CD4-positive, CD25-positive, alpha-beta regulatory T cell (primary cell): ENCODE measurements at regions not wholly inside any gene's neighbourhood (a gene's known extent, or its start where the extent isn't known, plus 50 kb on each side); places are given as distances from the start of the nearest gene placed in this dataset.
A peak's percentile ranks its signal among the peaks of the same experiment; 100 is the strongest.

ENCODE experiments used
- ATAC-seq, 2 donors: fragments of 150-1000 bp; cut with Tn5 transposase; one replicate each; pipeline ENCODE4 v1.10.0; 2021; ENCODE audit warnings: low read depth in 2 of 2, moderate number of reproducible peaks in 2 of 2, moderate library complexity in 1 of 2
- DNase-seq, 3 donors: peaks; one replicate each; pipeline versions ENCODE4 v3.0.0 to v3.0.0-alpha.2; 2012 to 2022; ENCODE audit warnings: mixed read lengths in 1 of 3
- H3K27ac ChIP-seq: one replicate; pipeline ENCODE4 v1.7.0; 2013; ENCODE audit warnings: mild to moderate bottlenecking, low read length; ENCODE audit not compliant: insufficient read depth, poor library complexity, severe bottlenecking
- H3K27me3 ChIP-seq: one replicate; pipeline ENCODE4 v1.7.0; 2013; ENCODE audit warnings: low read length; ENCODE audit not compliant: control insufficient read depth, insufficient read depth
- H3K36me3 ChIP-seq: one replicate; pipeline ENCODE4 v1.7.0; 2013; ENCODE audit warnings: mild to moderate bottlenecking, low read length, moderate library complexity; ENCODE audit not compliant: control insufficient read depth, insufficient read depth
- H3K4me1 ChIP-seq: 2 replicates; pipeline ENCODE4 v1.7.0; 2013; ENCODE audit warnings: mild to moderate bottlenecking, low read length; ENCODE audit not compliant: insufficient read depth, control insufficient read depth, poor library complexity, severe bottlenecking
- H3K4me3 ChIP-seq: one replicate; pipeline ENCODE4 v1.7.0; 2013; ENCODE audit warnings: low read depth, mild to moderate bottlenecking, low read length, moderate library complexity
- H3K9me3 ChIP-seq, 2 experiments: 1 replicate in 1 of 2; 2 replicates in 1 of 2; pipeline ENCODE4 v1.7.0; 2013; ENCODE audit warnings: low read length in 2 of 2, mild to moderate bottlenecking in 1 of 2, moderate library complexity in 1 of 2; ENCODE audit not compliant: control insufficient read depth in 2 of 2
- H3K27ac Mint-ChIP-seq, 3 donors: one replicate each; pipeline ENCODE4 v1.8.0; 2020 to 2022; ENCODE audit warnings: mild to moderate bottlenecking in 3 of 3, mixed read lengths in 3 of 3, moderate library complexity in 2 of 3
- H3K27me3 Mint-ChIP-seq: one replicate; pipeline ENCODE4 v1.8.0; 2022; ENCODE audit warnings: mild to moderate bottlenecking, mixed read lengths
- H3K36me3 Mint-ChIP-seq: one replicate; pipeline ENCODE4 v1.8.0; 2020; ENCODE audit warnings: mixed read lengths
- H3K4me1 Mint-ChIP-seq, 4 donors: one replicate each; pipeline ENCODE4 v1.8.0; 2020 to 2022; ENCODE audit warnings: mixed read lengths in 4 of 4, mild to moderate bottlenecking in 1 of 4
- H3K4me3 Mint-ChIP-seq, 4 donors: one replicate each; pipeline ENCODE4 v1.8.0; 2020 to 2022; ENCODE audit warnings: mild to moderate bottlenecking in 4 of 4, mixed read lengths in 4 of 4, moderate library complexity in 3 of 4
- H3K9me3 Mint-ChIP-seq, 7 donors: one replicate each; pipeline ENCODE4 v1.8.0; 2020 to 2022; ENCODE audit warnings: mixed read lengths in 7 of 7, mild to moderate bottlenecking in 3 of 7, moderate library complexity in 2 of 7

DNA sequence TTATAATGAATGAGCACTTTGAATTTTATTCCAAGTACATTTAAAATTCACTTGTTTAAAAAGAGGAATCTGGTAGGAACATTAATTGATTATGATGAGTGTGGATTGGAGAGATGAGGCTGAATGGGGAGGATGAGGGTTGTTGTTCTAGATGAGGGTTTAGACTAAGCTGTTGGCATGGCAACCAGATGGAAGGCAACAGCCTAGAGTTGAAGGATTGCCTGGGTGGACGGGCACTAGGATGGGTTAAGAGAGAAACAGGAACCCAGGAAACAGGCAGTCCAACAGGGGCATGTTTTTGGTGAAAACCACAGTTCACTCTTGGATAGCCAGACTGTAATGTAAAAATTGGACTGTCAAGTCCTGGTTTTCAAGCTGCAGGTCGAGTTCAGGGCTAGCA, 125.5 kb downstream of the CHRM3 start:
- no peak overlapping the region for H3K4me3 Mint-ChIP-seq
- Histone ChIP-seq H3K27ac (no peak overlapping the region), H3K36me3 (no peaks in the 10 kb centered on the region), H3K4me3 (no peak overlapping the region), H3K27me3 (no peaks in the 10 kb centered on the region), H3K9me3 (peaks cover 0 to 4% of the 10 kb centered on the region in 2 experiments), H3K4me1 (no peaks in the 10 kb centered on the region)
- H3K9me3 Mint-ChIP-seq: peaks cover 0 to 13% (median 5%) of the 10 kb centered on the region in 7 donors
- H3K36me3 Mint-ChIP-seq: no peaks in the 10 kb centered on the region
- H3K4me1 Mint-ChIP-seq: no peaks in the 10 kb centered on the region
- no peak for ATAC-seq
- peak overlapping the region in 1 of 3 donors; percentile 4 for H3K27ac Mint-ChIP-seq
- DNase-seq: no peak
- H3K27me3 Mint-ChIP-seq: no peaks in the 10 kb centered on the region

DNA sequence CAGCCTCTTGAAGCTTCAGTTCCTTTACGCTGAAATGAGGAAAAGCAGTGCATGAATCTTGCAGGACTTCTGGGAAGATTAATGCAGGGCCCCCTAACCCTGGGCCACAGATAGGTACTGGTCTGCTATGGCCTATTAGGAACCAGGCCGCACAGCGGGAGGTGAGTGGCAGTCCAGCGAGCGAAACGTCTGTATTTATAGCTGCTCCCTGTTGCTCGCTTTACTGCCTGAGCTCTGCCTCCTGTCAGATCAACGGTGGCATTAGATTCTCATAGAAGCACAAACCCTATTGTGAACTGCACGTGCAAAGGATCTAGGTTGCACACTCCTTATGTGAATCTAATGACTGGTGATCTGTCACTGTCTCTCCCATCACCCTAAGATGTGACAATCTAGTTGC, 130.2 kb downstream of the CHRM3 start:
- Mint-ChIP-seq H3K27me3 (no peaks in the 10 kb centered on the region), H3K36me3 (no peaks in the 10 kb centered on the region), H3K4me1 (no peaks in the 10 kb centered on the region), H3K4me3 (no peak overlapping the region), H3K9me3 (peaks cover 0 to 3% (median 0%) of the 10 kb centered on the region in 7 donors), H3K27ac (no peak overlapping the region)
- DNase-seq: no peak
- no peak overlapping the region for H3K4me3 ChIP-seq
- H3K36me3 ChIP-seq: no peaks in the 10 kb centered on the region
- H3K4me1 ChIP-seq: no peaks in the 10 kb centered on the region
- no peaks in the 10 kb centered on the region for H3K9me3 ChIP-seq
- H3K27ac ChIP-seq: no peak overlapping the region
- no peaks in the 10 kb centered on the region for H3K27me3 ChIP-seq
- ATAC-seq: no peak

DNA sequence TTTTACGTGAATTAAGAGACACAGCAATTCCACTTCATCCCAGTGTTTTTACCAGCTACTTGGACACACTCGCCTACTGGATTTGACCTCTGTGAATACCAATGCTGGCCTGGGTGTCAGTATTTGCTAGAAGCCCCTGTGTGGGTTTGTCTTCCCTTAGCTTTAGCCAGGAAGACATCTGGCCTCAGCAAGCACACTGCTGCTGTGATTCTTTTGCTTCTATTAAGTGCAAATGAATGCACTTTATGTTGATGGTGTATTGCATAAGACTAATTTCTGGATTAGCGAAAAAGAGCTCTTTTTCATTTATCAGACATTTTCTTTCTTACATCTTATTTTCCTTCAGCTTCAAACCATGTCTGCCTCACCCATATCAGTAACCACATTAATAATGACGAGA, 140.0 kb downstream of the CHRM3 start:
- H3K4me1 Mint-ChIP-seq: no peaks in the 10 kb centered on the region
- H3K4me3 ChIP-seq: no peak overlapping the region
- H3K9me3 ChIP-seq: no peaks in the 10 kb centered on the region
- H3K4me3 Mint-ChIP-seq: no peak overlapping the region
- H3K27ac Mint-ChIP-seq: no peak overlapping the region
- peaks cover 0 to 2% (median 0%) of the 10 kb centered on the region in 7 donors for H3K9me3 Mint-ChIP-seq
- H3K36me3 Mint-ChIP-seq: no peaks in the 10 kb centered on the region
- no peak overlapping the region for H3K27ac ChIP-seq
- no peaks in the 10 kb centered on the region for H3K4me1 ChIP-seq
- DNase-seq (no peak), ATAC-seq (no peak)
- no peaks in the 10 kb centered on the region for H3K27me3 Mint-ChIP-seq
- no peaks in the 10 kb centered on the region for H3K36me3 ChIP-seq
- no peaks in the 10 kb centered on the region for H3K27me3 ChIP-seq

DNA sequence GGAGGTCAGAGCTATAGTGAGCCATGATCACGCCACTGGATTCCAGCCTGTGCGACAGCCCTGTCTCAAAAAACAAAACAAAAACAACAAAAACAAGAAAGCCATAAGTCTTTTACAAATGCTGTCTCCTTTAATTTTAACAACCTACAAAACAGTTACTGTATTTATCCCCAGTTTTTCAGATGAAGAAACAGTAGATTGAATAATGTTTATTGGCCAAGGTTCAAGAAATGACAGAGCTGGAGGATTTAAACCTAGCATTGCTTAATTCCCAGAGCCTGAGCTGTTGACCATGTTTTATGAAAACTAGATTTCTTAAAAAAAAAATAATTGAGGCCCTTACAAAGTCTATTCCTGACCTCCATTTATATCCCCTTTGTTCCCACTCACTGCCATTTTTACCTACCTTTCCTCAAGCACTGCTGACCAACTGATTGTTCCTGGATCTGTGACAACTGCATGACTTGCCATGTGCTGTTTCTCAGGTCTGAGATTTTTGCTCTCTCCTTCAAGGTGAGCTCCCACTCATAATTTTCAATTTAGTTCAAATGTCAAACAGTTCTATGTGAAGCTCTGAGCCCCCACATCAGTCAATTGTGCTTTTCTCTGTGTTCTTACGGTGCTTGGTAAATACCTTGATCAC, 140.8 kb downstream of the CHRM3 start:
- Histone ChIP-seq H3K4me1 (no peaks in the 10 kb centered on the region), H3K27me3 (no peaks in the 10 kb centered on the region), H3K36me3 (no peaks in the 10 kb centered on the region), H3K9me3 (no peaks in the 10 kb centered on the region), H3K4me3 (no peak overlapping the region), H3K27ac (no peak overlapping the region)
- no peak for DNase-seq
- peak overlapping the region in 1 of 3 donors; percentile 46 for H3K27ac Mint-ChIP-seq
- no peaks in the 10 kb centered on the region for H3K27me3 Mint-ChIP-seq
- peaks cover 0 to 2% (median 0%) of the 10 kb centered on the region in 7 donors for H3K9me3 Mint-ChIP-seq
- ATAC-seq: no peak
- no peaks in the 10 kb centered on the region for H3K4me1 Mint-ChIP-seq
- no peaks in the 10 kb centered on the region for H3K36me3 Mint-ChIP-seq
- H3K4me3 Mint-ChIP-seq: no peak overlapping the region

DNA sequence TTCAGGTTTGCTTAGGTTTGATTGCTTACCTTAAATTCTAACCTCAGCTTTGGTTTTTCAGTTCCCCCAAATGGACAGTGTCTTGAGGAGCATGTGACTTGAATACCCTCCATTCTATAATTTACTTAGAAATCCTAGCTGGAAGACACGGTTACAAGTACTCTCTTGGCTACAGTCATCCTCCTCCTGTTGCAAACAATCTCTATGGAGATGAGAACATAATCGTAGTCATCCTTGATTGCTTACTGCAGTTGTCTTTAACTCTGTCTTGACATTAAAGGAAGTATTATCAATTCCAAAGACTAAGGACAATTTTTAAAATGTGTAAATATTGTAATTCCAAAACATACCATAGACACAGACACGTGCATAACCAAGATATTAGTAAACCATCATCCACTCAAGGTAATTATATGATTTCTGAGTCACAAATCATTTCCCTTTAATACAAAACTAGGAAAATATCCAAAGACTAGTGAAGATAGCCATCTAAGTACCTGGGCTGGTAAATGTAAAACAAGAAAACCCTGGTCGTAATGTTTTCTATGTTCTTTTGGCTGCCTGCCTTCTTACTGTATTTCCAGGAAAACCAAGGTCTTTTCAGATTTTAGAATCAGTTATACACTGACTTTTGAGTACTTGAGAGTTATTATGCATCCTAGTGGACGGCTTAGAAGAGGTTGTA, 149.9 kb downstream of the CHRM3 start:
- Histone ChIP-seq H3K36me3 (no peaks in the 10 kb centered on the region), H3K9me3 (no peaks in the 10 kb centered on the region), H3K4me1 (no peaks in the 10 kb centered on the region), H3K27ac (no peak overlapping the region), H3K4me3 (no peak overlapping the region), H3K27me3 (no peaks in the 10 kb centered on the region)
- no peak overlapping the region for H3K4me3 Mint-ChIP-seq
- H3K9me3 Mint-ChIP-seq: no peaks in the 10 kb centered on the region
- DNase-seq (no peak), ATAC-seq (no peak)
- H3K27me3 Mint-ChIP-seq: no peaks in the 10 kb centered on the region
- no peaks in the 10 kb centered on the region for H3K36me3 Mint-ChIP-seq
- no peaks in the 10 kb centered on the region for H3K4me1 Mint-ChIP-seq
- H3K27ac Mint-ChIP-seq: no peak overlapping the region

DNA sequence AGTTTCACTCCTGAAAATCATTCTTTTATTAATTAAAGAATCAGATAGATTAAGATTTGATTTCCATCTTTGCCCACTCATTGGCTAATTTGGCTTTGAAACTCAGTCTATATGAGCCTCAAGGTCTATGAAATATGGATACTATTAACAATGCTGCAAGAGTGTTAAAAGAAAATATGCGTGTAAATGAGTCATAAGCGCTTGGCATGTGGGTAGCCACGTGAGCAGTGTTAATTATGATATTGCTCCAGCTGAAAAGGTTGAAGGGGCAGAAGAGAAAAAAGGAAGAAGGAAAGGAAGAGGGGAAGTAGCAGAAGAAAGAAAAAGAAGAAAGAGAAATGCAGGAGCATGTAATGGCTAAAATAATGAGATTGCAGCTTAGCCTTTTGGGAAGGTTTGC, 151.4 kb downstream of the CHRM3 start:
- H3K4me1 Mint-ChIP-seq: no peaks in the 10 kb centered on the region
- peaks cover 0 to 2% (median 0%) of the 10 kb centered on the region in 7 donors for H3K9me3 Mint-ChIP-seq
- Histone ChIP-seq H3K9me3 (no peaks in the 10 kb centered on the region), H3K27ac (no peak overlapping the region), H3K4me3 (no peak overlapping the region), H3K36me3 (no peaks in the 10 kb centered on the region), H3K4me1 (no peaks in the 10 kb centered on the region), H3K27me3 (no peaks in the 10 kb centered on the region)
- H3K4me3 Mint-ChIP-seq: no peak overlapping the region
- H3K27me3 Mint-ChIP-seq: no peaks in the 10 kb centered on the region
- no peak for ATAC-seq
- DNase-seq: no peak
- no peak overlapping the region for H3K27ac Mint-ChIP-seq
- H3K36me3 Mint-ChIP-seq: no peaks in the 10 kb centered on the region

DNA sequence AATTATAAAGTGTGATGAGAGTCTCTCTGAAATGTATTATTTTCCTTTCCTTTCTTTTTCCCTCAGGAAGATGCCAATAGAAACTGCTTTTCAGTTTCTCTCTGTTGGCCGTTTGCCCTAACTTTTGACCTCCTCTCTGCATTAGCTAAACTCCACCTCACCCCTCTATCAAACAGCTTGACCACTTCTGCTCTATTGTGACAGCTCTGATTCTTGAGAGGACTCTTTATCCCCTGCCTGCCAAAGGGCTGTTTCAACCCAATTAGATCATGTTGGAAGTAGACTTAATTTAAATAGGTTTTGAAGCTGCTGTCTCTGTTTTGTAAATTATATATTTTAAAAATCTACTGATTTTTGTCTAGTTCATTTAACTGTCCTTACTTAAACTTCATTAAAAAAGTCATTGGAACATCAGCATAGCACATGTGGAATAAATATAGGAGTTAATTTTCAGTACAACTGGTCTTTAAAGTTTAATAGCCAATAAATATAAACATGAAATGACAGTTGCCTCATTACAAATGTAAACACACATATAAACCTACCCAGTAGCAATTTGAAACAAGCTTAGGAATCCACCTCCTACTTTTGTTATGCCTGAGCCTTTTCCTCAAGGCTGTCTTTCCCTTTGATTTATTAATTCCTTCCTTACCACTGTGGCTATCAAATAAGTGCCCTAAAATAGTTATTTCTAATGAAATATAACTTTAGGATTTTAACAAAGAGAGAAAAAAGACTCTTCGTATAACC, 152.0 kb downstream of the CHRM3 start:
- H3K27me3 ChIP-seq: no peaks in the 10 kb centered on the region
- no peaks in the 10 kb centered on the region for H3K4me1 Mint-ChIP-seq
- H3K27ac Mint-ChIP-seq: peak overlapping the region in 1 of 3 donors; percentile 90
- H3K4me3 ChIP-seq: no peak overlapping the region
- ATAC-seq (no peak), DNase-seq (no peak)
- no peaks in the 10 kb centered on the region for H3K36me3 Mint-ChIP-seq
- peaks cover 0 to 2% (median 0%) of the 10 kb centered on the region in 7 donors for H3K9me3 Mint-ChIP-seq
- no peaks in the 10 kb centered on the region for H3K4me1 ChIP-seq
- H3K27me3 Mint-ChIP-seq: no peaks in the 10 kb centered on the region
- no peak overlapping the region for H3K4me3 Mint-ChIP-seq
- no peaks in the 10 kb centered on the region for H3K36me3 ChIP-seq
- H3K27ac ChIP-seq: no peak overlapping the region
- H3K9me3 ChIP-seq: no peaks in the 10 kb centered on the region
